Hepatocyte (in vitro differentiated cells): ENCODE measurements at regions not wholly inside any gene's neighbourhood (a gene's known extent, or its start where the extent isn't known, plus 50 kb on each side); places are given as distances from the start of the nearest gene placed in this dataset.

Experiments
- CTCF ChIP-seq: fragments of 200-600 bp; sonication (generic); IDR thresholded peaks from 2 replicates; pipeline ENCODE4 v1.5.1; 2016; ENCODE audit warnings: antibody characterized with exemption, mild to moderate bottlenecking; ENCODE audit not compliant: poor library complexity
- EZH2 ChIP-seq: fragments of 200-600 bp; sonication (generic); IDR thresholded peaks from 2 replicates; pipeline ENCODE4 v1.6.1; 2016; ENCODE audit warnings: antibody characterized with exemption, mild to moderate bottlenecking, borderline replicate concordance

GRCh38 chr10:62496925-62497324 lies 122.8 kb downstream of the ZNF365 start:
- TF ChIP-seq CTCF (no peak), EZH2 (no peak)
